ENCODE measurements at regions not wholly inside any gene's neighbourhood (a gene's known extent, or its start where the extent isn't known, plus 50 kb on each side); places are given as distances from the start of the nearest gene placed in this dataset.

- Histone ChIP-seq H3K27me3 (no peaks in the 10 kb centered on the region), H3K36me3 (no peaks in the 10 kb centered on the region), H3K9me3 (no peaks in the 10 kb centered on the region), H3K4me1 (no peaks in the 10 kb centered on the region), H3K27ac (no peak overlapping the region), H3K4me3 (no peak overlapping the region), H3K9ac (ENCODE audit: low read depth in 2 of 2, low read length in 2 of 2) (no peak overlapping the region)
- intact Hi-C loops (cut with DNase I): no loop called here
- no peak for TF ChIP-seq CTCF (IDR thresholded peaks at IDR 0.05)
- DNase-seq: no peak
Measured at GRCh38 chr9:129353697-129354336, 175.8 kb upstream of the IER5L start.

GRCh38 chr9:129352146-129352865 lies 174.2 kb upstream of the IER5L start:
- DNase-seq: peak; percentile 39
- Histone ChIP-seq H3K27me3 (no peaks in the 10 kb centered on the region), H3K4me3 (peak overlapping the region; percentile 22), H3K4me1 (no peaks in the 10 kb centered on the region), H3K27ac (peak overlapping the region; percentile 58), H3K36me3 (no peaks in the 10 kb centered on the region), H3K9ac (ENCODE audit: low read depth in 2 of 2, low read length in 2 of 2) (peak overlapping the region; percentile 34 to 43), H3K9me3 (no peaks in the 10 kb centered on the region)
- no peak for TF ChIP-seq CTCF (IDR thresholded peaks at IDR 0.05)
- intact Hi-C loops (cut with DNase I): no loop called here

GRCh38 chr9:129351642-129352145 lies 173.6 kb upstream of the IER5L start:
- peak overlapping the region; percentile 22 for H3K4me3 ChIP-seq
- no peaks in the 10 kb centered on the region for H3K27me3 ChIP-seq
- intact Hi-C loops (cut with DNase I): no loop called here
- DNase-seq: no peak
- H3K4me1 ChIP-seq: no peaks in the 10 kb centered on the region
- TF ChIP-seq CTCF (IDR thresholded peaks at IDR 0.05): no peak
- no peaks in the 10 kb centered on the region for H3K36me3 ChIP-seq
- peak overlapping the region; percentile 58 for H3K27ac ChIP-seq
- peak overlapping the region; percentile 34 to 35 for H3K9ac ChIP-seq (ENCODE audit: low read depth in 2 of 2, low read length in 2 of 2)
- no peaks in the 10 kb centered on the region for H3K9me3 ChIP-seq

GRCh38 chr9:129351058-129351641 lies 173.1 kb upstream of the IER5L start:
- Histone ChIP-seq H3K9me3 (no peaks in the 10 kb centered on the region), H3K27me3 (no peaks in the 10 kb centered on the region), H3K27ac (no peak overlapping the region), H3K9ac (ENCODE audit: low read depth in 2 of 2, low read length in 2 of 2) (peak overlapping the region in 1 of 2 donors; percentile 43), H3K36me3 (no peaks in the 10 kb centered on the region), H3K4me1 (no peaks in the 10 kb centered on the region), H3K4me3 (no peak overlapping the region)
- intact Hi-C loops (cut with DNase I): no loop called here
- peak; percentile 40 for DNase-seq
- TF ChIP-seq CTCF (IDR thresholded peaks at IDR 0.05): no peak

- TF ChIP-seq CTCF (IDR thresholded peaks at IDR 0.05): no peak
- intact Hi-C loops (cut with DNase I): no loop called here
- H3K27ac ChIP-seq: no peak overlapping the region
Measured at GRCh38 chr9:129350143-129350935, 172.3 kb upstream of the IER5L start.

More at GRCh38 chr9:129350143-129350935, 172.3 kb upstream of the IER5L start:
- Histone ChIP-seq H3K36me3 (no peaks in the 10 kb centered on the region), H3K4me3 (no peak overlapping the region), H3K27me3 (no peaks in the 10 kb centered on the region), H3K9me3 (no peaks in the 10 kb centered on the region), H3K9ac (ENCODE audit: low read depth in 2 of 2, low read length in 2 of 2) (peak overlapping the region in 1 of 2 donors; percentile 43), H3K4me1 (no peaks in the 10 kb centered on the region)
- no peak for DNase-seq

Measured in colonic mucosa (tissue), 4 donors.